NOMO-1 treated with dmso at 0.1 percent for 144 hours (cell line): ENCODE measurements at regions not wholly inside any gene's neighbourhood (a gene's known extent, or its start where the extent isn't known, plus 50 kb on each side); places are given as distances from the start of the nearest gene placed in this dataset.

Experiments
- DNase-seq: peaks from one replicate; lab custom pipeline; 2025; ENCODE audit not compliant: unreplicated experiment; lab: John Stamatoyannopoulos, UW

- DNase-seq = no peak
Measured at GRCh38 chr16:86037999-86038925, 139.3 kb downstream of the IRF8 start.

GRCh38 chr16:86038926-86039310 is 140.0 kb downstream of the IRF8 start:
- no peak for DNase-seq

- no peak for DNase-seq
Measured at GRCh38 chr16:86039606-86040005, 140.6 kb downstream of the IRF8 start.

GRCh38 chr16:86040496-86040895 is 141.5 kb downstream of the IRF8 start:
- no peak for DNase-seq

GRCh38 chr16:86041215-86041614 is 142.3 kb downstream of the IRF8 start:
- DNase-seq = no peak

- DNase-seq = no peak
Measured at GRCh38 chr16:86041807-86042206, 142.8 kb downstream of the IRF8 start.

GRCh38 chr16:86042393-86042792 is 143.4 kb downstream of the IRF8 start:
- no peak for DNase-seq

- no peak for DNase-seq
Measured at GRCh38 chr16:86042996-86043725, 144.2 kb downstream of the IRF8 start.

GRCh38 chr16:86044241-86044671 is 145.3 kb downstream of the IRF8 start:
- DNase-seq = no peak

- no peak for DNase-seq
Measured at GRCh38 chr16:86044881-86045590, 146.1 kb downstream of the IRF8 start.

- DNase-seq = no peak
Measured at GRCh38 chr16:86045591-86045971, 146.6 kb downstream of the IRF8 start.

GRCh38 chr16:86046026-86046425 is 147.1 kb downstream of the IRF8 start:
- no peak for DNase-seq

- DNase-seq = no peak
Measured at GRCh38 chr16:86046667-86047270, 147.8 kb downstream of the IRF8 start.

GRCh38 chr16:86048221-86048620 is 149.3 kb downstream of the IRF8 start:
- DNase-seq = no peak

GRCh38 chr16:86048882-86049585 is 150.1 kb downstream of the IRF8 start:
- DNase-seq = no peak

- DNase-seq = no peak
Measured at GRCh38 chr16:86049641-86050040, 150.7 kb downstream of the IRF8 start.

- no peak for DNase-seq
Measured at GRCh38 chr16:86050111-86050510, 151.1 kb downstream of the IRF8 start.

- no peak for DNase-seq
Measured at GRCh38 chr16:86050591-86051367, 151.8 kb downstream of the IRF8 start.

GRCh38 chr16:86051368-86052114 is 152.6 kb downstream of the IRF8 start:
- no peak for DNase-seq
